ENCODE measurements at regions not wholly inside any gene's neighbourhood (a gene's known extent, or its start where the extent isn't known, plus 50 kb on each side); places are given as distances from the start of the nearest gene placed in this dataset.

DNA sequence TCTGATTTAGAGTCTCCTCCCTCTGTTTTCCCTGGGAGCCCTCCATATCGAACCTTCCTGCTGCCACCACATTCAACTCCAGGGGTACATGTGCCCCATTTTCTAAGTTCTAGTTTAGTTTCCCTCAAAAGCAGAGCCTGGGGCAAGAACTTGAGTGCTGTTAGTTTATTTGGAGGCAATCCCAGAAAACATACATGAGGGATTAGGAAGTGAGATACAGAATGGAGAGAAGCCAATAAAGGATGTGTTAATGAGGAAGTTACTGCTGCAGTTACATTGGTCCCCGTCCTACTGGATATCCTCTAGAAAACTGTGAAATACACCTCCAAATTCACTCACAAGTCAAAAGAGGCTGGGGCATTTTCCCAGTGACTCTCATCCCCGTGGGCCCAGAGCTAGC lies 159.4 kb upstream of the SMARCA2 start:
- TF ChIP-seq, protein P1, sequence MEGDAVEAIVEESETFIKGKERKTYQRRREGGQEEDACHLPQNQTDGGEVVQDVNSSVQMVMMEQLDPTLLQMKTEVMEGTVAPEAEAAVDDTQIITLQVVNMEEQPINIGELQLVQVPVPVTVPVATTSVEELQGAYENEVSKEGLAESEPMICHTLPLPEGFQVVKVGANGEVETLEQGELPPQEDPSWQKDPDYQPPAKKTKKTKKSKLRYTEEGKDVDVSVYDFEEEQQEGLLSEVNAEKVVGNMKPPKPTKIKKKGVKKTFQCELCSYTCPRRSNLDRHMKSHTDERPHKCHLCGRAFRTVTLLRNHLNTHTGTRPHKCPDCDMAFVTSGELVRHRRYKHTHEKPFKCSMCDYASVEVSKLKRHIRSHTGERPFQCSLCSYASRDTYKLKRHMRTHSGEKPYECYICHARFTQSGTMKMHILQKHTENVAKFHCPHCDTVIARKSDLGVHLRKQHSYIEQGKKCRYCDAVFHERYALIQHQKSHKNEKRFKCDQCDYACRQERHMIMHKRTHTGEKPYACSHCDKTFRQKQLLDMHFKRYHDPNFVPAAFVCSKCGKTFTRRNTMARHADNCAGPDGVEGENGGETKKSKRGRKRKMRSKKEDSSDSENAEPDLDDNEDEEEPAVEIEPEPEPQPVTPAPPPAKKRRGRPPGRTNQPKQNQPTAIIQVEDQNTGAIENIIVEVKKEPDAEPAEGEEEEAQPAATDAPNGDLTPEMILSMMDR (IDR thresholded peaks at IDR 0.05; ENCODE audit: poor library complexity): no peak
- no peak for TF ChIP-seq EZH2phosphoT487 (IDR thresholded peaks at IDR 0.05; ENCODE audit: low read depth, severe bottlenecking, unreplicated experiment)
- no peak for TF ChIP-seq EZH2 (IDR thresholded peaks at IDR 0.05; ENCODE audit: borderline replicate concordance)
- no peak for DNase-seq (ENCODE audit: low spot score)
- H3K27ac ChIP-seq: no peak overlapping the region
- H3K4me2 ChIP-seq: no peak overlapping the region
- H3K9me2 ChIP-seq (replicated peaks; ENCODE audit: insufficient read depth): no peaks in the 10 kb centered on the region
- H3K4me1 ChIP-seq (ENCODE audit: insufficient read depth): no peaks in the 10 kb centered on the region
- H3K27me3 ChIP-seq: no peaks in the 10 kb centered on the region
- whole genome bisulfite sequencing (ENCODE audit: low lambda C conversion rate, missing lambda C conversion rate): 65% methylated on average over 3 of the region's 3 CpGs
- H2AFZ ChIP-seq: no peak overlapping the region
- no peaks in the 10 kb centered on the region for H3K9me3 ChIP-seq (ENCODE audit: low read depth)
- no peaks in the 10 kb centered on the region for H4K20me1 ChIP-seq (ENCODE audit: insufficient read depth, poor library complexity, severe bottlenecking)
- no peaks in the 10 kb centered on the region for H3K79me2 ChIP-seq
- H3K4me3 ChIP-seq: no peak overlapping the region
- H3K36me3 ChIP-seq (replicated peaks; ENCODE audit: insufficient read depth, low read depth): no peaks in the 10 kb centered on the region

DNA sequence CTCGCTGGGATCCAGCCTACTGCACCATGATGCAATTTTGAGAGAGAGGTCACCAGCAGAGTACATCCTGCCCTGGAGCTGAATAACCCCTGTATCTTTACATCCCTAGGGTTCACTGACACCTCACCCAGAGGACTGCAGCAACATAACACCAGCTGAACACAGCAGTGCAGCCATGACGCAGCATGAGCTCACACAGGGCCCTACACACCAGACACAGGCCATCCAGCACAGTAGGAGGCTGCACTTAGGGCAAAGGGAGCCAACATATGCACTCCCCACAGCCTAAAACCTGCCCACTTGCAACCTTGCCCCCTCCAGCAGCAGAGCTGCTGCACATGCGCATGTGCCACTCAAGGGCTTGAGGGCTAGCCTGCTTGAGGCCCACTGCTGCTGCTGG lies 157.3 kb upstream of the SMARCA2 start:
- WGBS (ENCODE audit: low lambda C conversion rate, missing lambda C conversion rate): 84% methylated on average over 3 of the region's 3 CpGs
- Histone ChIP-seq H3K36me3 (replicated peaks; ENCODE audit: insufficient read depth, low read depth) (no peaks in the 10 kb centered on the region), H3K27me3 (no peaks in the 10 kb centered on the region), H2AFZ (no peak overlapping the region), H3K9me2 (replicated peaks; ENCODE audit: insufficient read depth) (no peaks in the 10 kb centered on the region), H3K4me1 (ENCODE audit: insufficient read depth) (no peaks in the 10 kb centered on the region), H4K20me1 (ENCODE audit: insufficient read depth, poor library complexity, severe bottlenecking) (no peaks in the 10 kb centered on the region), H3K4me3 (no peak overlapping the region), H3K79me2 (no peaks in the 10 kb centered on the region), H3K9me3 (ENCODE audit: low read depth) (no peaks in the 10 kb centered on the region), H3K4me2 (no peak overlapping the region), H3K27ac (no peak overlapping the region)
- TF ChIP-seq, protein P1 (IDR thresholded peaks at IDR 0.05; ENCODE audit: poor library complexity): no peak
- TF ChIP-seq EZH2 (IDR thresholded peaks at IDR 0.05; ENCODE audit: borderline replicate concordance): no peak
- no peak for TF ChIP-seq EZH2phosphoT487 (IDR thresholded peaks at IDR 0.05; ENCODE audit: low read depth, severe bottlenecking, unreplicated experiment)
- DNase-seq (ENCODE audit: low spot score): no peak

DNA sequence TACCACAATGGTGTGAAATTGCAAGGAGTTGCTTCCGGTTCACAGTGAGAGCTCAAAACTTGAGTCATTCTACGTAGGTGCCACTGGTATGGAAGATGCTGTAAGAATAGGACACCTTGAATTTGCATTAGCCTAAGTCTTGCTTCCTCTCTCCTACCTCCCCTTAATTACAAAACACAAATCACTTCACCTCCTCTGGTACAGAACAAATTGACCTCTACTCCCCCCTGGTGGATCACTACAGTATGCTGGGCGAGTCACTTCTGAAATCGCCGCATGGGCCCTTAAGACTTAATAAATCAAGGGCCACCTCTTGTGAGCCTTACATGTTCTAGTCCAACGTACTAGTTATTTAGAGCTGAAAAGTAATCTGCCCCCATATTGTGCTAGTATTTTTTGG lies 145.3 kb upstream of the SMARCA2 start:
- no peaks in the 10 kb centered on the region for H3K4me1 ChIP-seq (ENCODE audit: insufficient read depth)
- H3K9me2 ChIP-seq (replicated peaks; ENCODE audit: insufficient read depth): no peaks in the 10 kb centered on the region
- H4K20me1 ChIP-seq (ENCODE audit: insufficient read depth, poor library complexity, severe bottlenecking): no peaks in the 10 kb centered on the region
- H3K79me2 ChIP-seq: no peaks in the 10 kb centered on the region
- H3K27ac ChIP-seq: no peak overlapping the region
- no peak overlapping the region for H3K4me3 ChIP-seq
- WGBS (ENCODE audit: low lambda C conversion rate, missing lambda C conversion rate): 28% methylated on average over 6 of the region's 6 CpGs
- H2AFZ ChIP-seq: no peak overlapping the region
- H3K4me2 ChIP-seq: no peak overlapping the region
- H3K27me3 ChIP-seq: peaks cover 3% of the 10 kb centered on the region
- TF ChIP-seq, protein P1 (IDR thresholded peaks at IDR 0.05; ENCODE audit: poor library complexity): peak; percentile 30
- TF ChIP-seq EZH2 (IDR thresholded peaks at IDR 0.05; ENCODE audit: borderline replicate concordance): no peak
- peak; percentile 23 for DNase-seq (ENCODE audit: low spot score)
- H3K36me3 ChIP-seq (replicated peaks; ENCODE audit: insufficient read depth, low read depth): no peaks in the 10 kb centered on the region
- no peaks in the 10 kb centered on the region for H3K9me3 ChIP-seq (ENCODE audit: low read depth)

DNA sequence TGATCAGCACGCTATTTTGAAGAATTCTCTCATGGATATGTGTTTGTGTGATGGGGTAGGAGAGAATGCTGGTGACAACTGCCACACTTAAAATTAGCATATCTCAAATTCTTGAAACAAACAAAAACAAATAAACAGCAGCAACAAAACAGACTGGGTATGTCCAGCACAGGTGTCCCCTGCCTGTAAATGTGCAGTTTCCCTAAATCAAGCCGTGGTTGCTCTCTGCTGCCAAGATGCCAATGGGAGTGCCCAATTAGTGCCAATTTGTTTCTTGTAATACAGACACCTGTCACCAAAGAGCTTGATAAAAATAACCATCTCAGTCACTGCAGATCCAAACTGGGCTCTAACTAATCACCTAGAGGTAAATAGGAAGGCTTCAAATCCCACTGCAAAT lies 144.2 kb upstream of the SMARCA2 start:
- Histone ChIP-seq H3K4me3 (no peak overlapping the region), H4K20me1 (ENCODE audit: insufficient read depth, poor library complexity, severe bottlenecking) (no peaks in the 10 kb centered on the region), H3K9me2 (replicated peaks; ENCODE audit: insufficient read depth) (no peaks in the 10 kb centered on the region), H3K36me3 (replicated peaks; ENCODE audit: insufficient read depth, low read depth) (no peaks in the 10 kb centered on the region), H3K4me1 (ENCODE audit: insufficient read depth) (no peaks in the 10 kb centered on the region), H3K9me3 (ENCODE audit: low read depth) (no peaks in the 10 kb centered on the region), H3K27me3 (peaks cover 3% of the 10 kb centered on the region), H3K27ac (no peak overlapping the region), H3K79me2 (no peaks in the 10 kb centered on the region), H2AFZ (no peak overlapping the region), H3K4me2 (no peak overlapping the region)
- 80% methylated on average over 2 of the region's 2 CpGs for WGBS (ENCODE audit: low lambda C conversion rate, missing lambda C conversion rate)
- DNase-seq (ENCODE audit: low spot score): no peak
- TF ChIP-seq EZH2phosphoT487 (IDR thresholded peaks at IDR 0.05; ENCODE audit: low read depth, severe bottlenecking, unreplicated experiment): no peak
- TF ChIP-seq, protein P1 (IDR thresholded peaks at IDR 0.05; ENCODE audit: poor library complexity): no peak

Data from hepatocyte (in vitro differentiated cells).